NOMO-1 (cell line): ENCODE measurements at regions not wholly inside any gene's neighbourhood (a gene's known extent, or its start where the extent isn't known, plus 50 kb on each side); places are given as distances from the start of the nearest gene placed in this dataset.

Experiments used
- DNase-seq, 2 experiments: peaks; one replicate each; lab custom pipeline; 2025; ENCODE audit not compliant: unreplicated experiment in 2 of 2; lab: John Stamatoyannopoulos, UW

GRCh38 chr10:58885146-58885545, 291.3 kb upstream of the PHYHIPL start:
- DNase-seq: no peak

GRCh38 chr10:58885686-58886345, 290.6 kb upstream of the PHYHIPL start:
- DNase-seq: no peak

GRCh38 chr10:58886406-58886805, 290.0 kb upstream of the PHYHIPL start:
- no peak for DNase-seq

- no peak for DNase-seq
Measured at GRCh38 chr10:58887474-58887873, 289.0 kb upstream of the PHYHIPL start.

- no peak for DNase-seq
Measured at GRCh38 chr10:58888957-58889356, 287.5 kb upstream of the PHYHIPL start.

- DNase-seq: no peak
Measured at GRCh38 chr10:58892031-58892531, 284.4 kb upstream of the PHYHIPL start.

GRCh38 chr10:58894929-58895328, 281.5 kb upstream of the PHYHIPL start:
- DNase-seq: no peak

- no peak for DNase-seq
Measured at GRCh38 chr10:58896229-58896628, 280.2 kb upstream of the PHYHIPL start.

GRCh38 chr10:58897236-58897635, 279.2 kb upstream of the PHYHIPL start:
- DNase-seq: no peak

- DNase-seq: no peak
Measured at GRCh38 chr10:58897708-58898107, 278.7 kb upstream of the PHYHIPL start.

- no peak for DNase-seq
Measured at GRCh38 chr10:58898854-58899573, 277.4 kb upstream of the PHYHIPL start.

- no peak for DNase-seq
Measured at GRCh38 chr10:58901092-58901646, 275.3 kb upstream of the PHYHIPL start.

- no peak for DNase-seq
Measured at GRCh38 chr10:58903071-58903470, 273.4 kb upstream of the PHYHIPL start.

- DNase-seq: no peak
Measured at GRCh38 chr10:58909881-58910280, 266.6 kb upstream of the PHYHIPL start.

- DNase-seq: no peak
Measured at GRCh38 chr10:58913717-58914116, 262.7 kb upstream of the PHYHIPL start.

- DNase-seq: no peak
Measured at GRCh38 chr10:58918887-58919286, 257.6 kb upstream of the PHYHIPL start.

GRCh38 chr10:58919927-58920654, 256.4 kb upstream of the PHYHIPL start:
- no peak for DNase-seq

- DNase-seq: no peak
Measured at GRCh38 chr10:58920655-58921003, 255.8 kb upstream of the PHYHIPL start.

- no peak for DNase-seq
Measured at GRCh38 chr10:58921421-58921855, 255.0 kb upstream of the PHYHIPL start.

GRCh38 chr10:58925381-58925780, 251.1 kb upstream of the PHYHIPL start:
- DNase-seq: no peak

GRCh38 chr10:58930500-58930899, 245.9 kb upstream of the PHYHIPL start:
- DNase-seq: no peak
